ENCODE measurements at regions not wholly inside any gene's neighbourhood (a gene's known extent, or its start where the extent isn't known, plus 50 kb on each side); places are given as distances from the start of the nearest gene placed in this dataset.

DNA sequence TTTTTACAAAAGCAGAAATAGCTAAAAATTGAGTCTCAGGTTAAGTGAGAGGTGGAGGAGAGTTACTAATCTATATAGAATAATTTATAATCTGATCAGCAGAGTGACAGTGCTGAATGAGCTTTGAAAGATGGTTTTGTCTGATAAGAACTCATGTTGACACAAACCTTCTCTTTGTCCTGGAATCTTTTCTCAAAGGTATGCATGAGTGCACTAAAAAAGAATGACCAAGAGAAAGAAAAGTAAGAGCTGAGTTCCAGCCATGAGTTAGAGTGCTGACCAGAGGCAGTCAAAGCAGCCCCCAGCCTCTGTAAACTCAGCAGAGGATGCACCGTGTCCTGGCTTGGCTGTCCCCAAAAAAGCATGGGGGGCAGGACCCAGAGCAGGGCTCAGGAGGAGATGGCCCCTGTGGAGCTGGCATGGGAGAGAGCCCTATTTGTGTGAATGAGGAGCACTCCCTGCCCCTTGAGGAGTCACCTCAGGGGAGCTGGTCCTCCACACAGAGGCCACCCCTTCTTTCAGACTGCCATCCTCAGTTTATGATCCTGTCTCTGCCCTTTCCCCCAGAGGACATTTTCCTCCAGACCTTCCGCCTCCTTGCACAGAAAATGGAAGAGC, 129.8 kb downstream of the SEC23A start:
- H3K27me3 Mint-ChIP-seq (ENCODE audit: low read depth in 3 of 3) = peaks cover under 1 to 3% (median 1%) of the 10 kb centered on the region in 3 donors
- peaks cover 2 to 10% (median 5%) of the 10 kb centered on the region in 6 donors for H3K9me3 Mint-ChIP-seq
- H3K4me1 Mint-ChIP-seq = no peaks in the 10 kb centered on the region
- no peak overlapping the region for H3K4me3 Mint-ChIP-seq
- no peak for DNase-seq
- H3K27ac Mint-ChIP-seq = no peak overlapping the region
- no peaks in the 10 kb centered on the region for H3K36me3 Mint-ChIP-seq

DNA sequence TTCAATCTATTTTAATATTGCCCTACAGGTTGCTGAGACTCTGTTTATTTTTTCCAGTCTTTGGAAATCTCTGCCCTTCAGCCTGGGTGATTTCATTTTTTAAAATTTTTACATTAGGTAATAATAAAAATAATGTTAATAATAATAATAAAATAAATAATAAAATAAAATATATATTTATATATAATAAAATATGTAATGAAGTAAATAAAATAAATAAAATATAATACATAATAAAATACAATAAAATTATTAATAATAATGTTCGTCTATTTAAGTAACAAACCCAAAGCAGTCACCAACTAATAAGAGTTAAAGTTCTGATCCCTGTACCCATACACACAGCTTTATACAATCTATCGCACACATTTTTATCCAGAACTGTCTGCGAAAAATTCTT, 130.5 kb downstream of the SEC23A start:
- H3K9me3 Mint-ChIP-seq = peaks cover 0 to 5% (median 1%) of the 10 kb centered on the region in 6 donors
- H3K4me3 Mint-ChIP-seq = no peak overlapping the region
- H3K36me3 Mint-ChIP-seq = no peaks in the 10 kb centered on the region
- no peak for DNase-seq
- H3K4me1 Mint-ChIP-seq = no peaks in the 10 kb centered on the region
- no peak overlapping the region for H3K27ac Mint-ChIP-seq
- peaks cover 0 to 4% (median 0%) of the 10 kb centered on the region in 3 donors for H3K27me3 Mint-ChIP-seq (ENCODE audit: low read depth in 3 of 3)

GRCh38 chr14:38971258-38971921, 131.6 kb downstream of the SEC23A start:
- no peak for DNase-seq
- peaks cover 0 to 4% (median 0%) of the 10 kb centered on the region in 3 donors for H3K27me3 Mint-ChIP-seq (ENCODE audit: low read depth in 3 of 3)
- no peak overlapping the region for H3K27ac Mint-ChIP-seq
- no peaks in the 10 kb centered on the region for H3K36me3 Mint-ChIP-seq
- H3K4me3 Mint-ChIP-seq = no peak overlapping the region
- H3K4me1 Mint-ChIP-seq = no peaks in the 10 kb centered on the region
- peaks cover 0 to 4% (median under 1%) of the 10 kb centered on the region in 6 donors for H3K9me3 Mint-ChIP-seq

GRCh38 chr14:38964630-38965029, 138.4 kb downstream of the SEC23A start:
- Mint-ChIP-seq H3K27me3 (ENCODE audit: low read depth in 3 of 3) (peaks cover 0 to 9% (median 3%) of the 10 kb centered on the region in 3 donors), H3K9me3 (peaks cover 0 to 2% (median 0%) of the 10 kb centered on the region in 6 donors), H3K36me3 (no peaks in the 10 kb centered on the region), H3K27ac (no peak overlapping the region), H3K4me3 (no peak overlapping the region), H3K4me1 (no peaks in the 10 kb centered on the region)
- DNase-seq = no peak

- no peaks in the 10 kb centered on the region for H3K36me3 Mint-ChIP-seq
- no peak overlapping the region for H3K4me3 Mint-ChIP-seq
- H3K27me3 Mint-ChIP-seq (ENCODE audit: low read depth in 3 of 3) = peaks cover 0 to 7% (median 5%) of the 10 kb centered on the region in 3 donors
- no peaks in the 10 kb centered on the region for H3K4me1 Mint-ChIP-seq
- DNase-seq = no peak
- no peaks in the 10 kb centered on the region for H3K9me3 Mint-ChIP-seq
- H3K27ac Mint-ChIP-seq = no peak overlapping the region
These were observed 142.0 kb downstream of the SEC23A start for GRCh38 chr14:38960946-38961531.

DNA sequence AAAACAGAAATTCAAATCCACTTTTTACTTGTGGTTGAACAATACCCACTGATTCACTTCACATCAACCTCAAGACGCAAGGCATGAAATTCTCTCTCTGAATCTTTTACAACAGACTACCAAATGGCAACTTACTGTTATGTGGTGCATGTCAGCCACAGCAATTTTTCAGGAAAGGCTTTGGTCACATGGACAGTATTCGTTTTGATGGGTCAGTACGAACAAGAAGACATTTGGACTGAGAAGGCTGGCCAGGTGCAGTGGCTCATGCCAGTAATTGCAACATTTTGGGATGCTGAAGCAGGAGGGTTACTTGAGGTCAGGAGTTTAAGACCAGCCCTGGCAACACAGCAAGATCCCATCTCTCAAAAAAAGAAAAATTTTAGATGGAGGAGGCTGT, 144.0 kb downstream of the SEC23A start:
- H3K4me1 Mint-ChIP-seq = no peaks in the 10 kb centered on the region
- no peak overlapping the region for H3K4me3 Mint-ChIP-seq
- H3K27me3 Mint-ChIP-seq (ENCODE audit: low read depth in 3 of 3) = peaks cover 0 to 5% (median 3%) of the 10 kb centered on the region in 3 donors

GRCh38 chr14:38958589-38958988, 144.4 kb downstream of the SEC23A start:
- H3K4me3 Mint-ChIP-seq = no peak overlapping the region
- no peak overlapping the region for H3K27ac Mint-ChIP-seq
- no peaks in the 10 kb centered on the region for H3K36me3 Mint-ChIP-seq
- peaks cover 0 to 2% (median 0%) of the 10 kb centered on the region in 6 donors for H3K9me3 Mint-ChIP-seq
- H3K27me3 Mint-ChIP-seq (ENCODE audit: low read depth in 3 of 3) = peaks cover 0 to 5% (median 3%) of the 10 kb centered on the region in 3 donors
- no peak for DNase-seq
- no peaks in the 10 kb centered on the region for H3K4me1 Mint-ChIP-seq

More for the DNA sequence above, 144.0 kb downstream of the SEC23A start:
- no peak overlapping the region for H3K27ac Mint-ChIP-seq
- no peak for DNase-seq
- H3K9me3 Mint-ChIP-seq = peaks cover 0 to 2% (median 0%) of the 10 kb centered on the region in 6 donors
- no peaks in the 10 kb centered on the region for H3K36me3 Mint-ChIP-seq

DNA sequence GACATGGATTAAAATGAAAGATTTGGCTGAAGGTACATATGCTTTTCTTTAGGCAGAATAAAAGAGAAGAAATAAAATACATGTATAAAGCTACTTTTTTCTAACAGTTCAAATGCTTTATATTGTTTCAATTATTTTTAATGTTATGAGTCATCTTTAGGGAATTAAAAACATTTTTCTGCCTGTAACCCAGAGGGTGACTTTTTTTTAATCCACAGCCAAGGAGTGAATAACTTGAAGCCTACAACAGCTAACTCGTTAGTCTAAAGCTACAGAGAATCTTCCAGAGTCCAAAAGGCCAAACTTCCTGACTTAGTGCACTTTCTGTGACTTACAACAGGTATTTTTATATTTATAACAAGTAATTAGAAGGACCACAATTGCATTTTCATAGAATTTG, 151.6 kb downstream of the SEC23A start:
- Mint-ChIP-seq H3K36me3 (no peaks in the 10 kb centered on the region), H3K27me3 (ENCODE audit: low read depth in 3 of 3) (peaks cover 0 to 2% (median 1%) of the 10 kb centered on the region in 3 donors), H3K9me3 (peaks cover 0 to 2% (median under 1%) of the 10 kb centered on the region in 6 donors), H3K27ac (no peak overlapping the region), H3K4me3 (no peak overlapping the region), H3K4me1 (no peaks in the 10 kb centered on the region)
- no peak for DNase-seq

DNA sequence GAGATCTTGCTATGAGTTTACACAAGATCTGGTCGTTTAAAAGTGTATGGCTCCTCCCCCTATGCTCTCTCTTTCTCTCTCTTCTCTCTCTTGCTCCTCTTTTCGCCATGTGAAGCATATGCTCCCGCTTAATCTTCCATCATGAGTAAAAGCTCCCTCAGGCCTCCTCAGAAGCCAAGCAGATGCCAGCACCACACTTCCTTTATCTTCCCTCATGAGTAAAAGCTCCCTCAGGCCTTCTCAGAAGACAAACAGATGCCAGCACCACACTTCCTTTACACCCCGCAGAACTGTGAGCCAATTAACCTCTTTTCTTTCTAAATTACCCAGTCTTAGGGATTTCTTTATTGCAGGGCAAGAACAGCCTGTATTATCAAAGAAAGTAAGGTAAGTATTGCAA, 152.4 kb downstream of the SEC23A start:
- H3K4me1 Mint-ChIP-seq = no peaks in the 10 kb centered on the region
- H3K9me3 Mint-ChIP-seq = peaks cover 0 to 2% (median under 1%) of the 10 kb centered on the region in 6 donors
- H3K27me3 Mint-ChIP-seq (ENCODE audit: low read depth in 3 of 3) = peaks cover 0 to 2% (median 1%) of the 10 kb centered on the region in 3 donors
- H3K27ac Mint-ChIP-seq = no peak overlapping the region
- no peak overlapping the region for H3K4me3 Mint-ChIP-seq
- H3K36me3 Mint-ChIP-seq = no peaks in the 10 kb centered on the region
- no peak for DNase-seq

GRCh38 chr14:38948576-38948975, 154.5 kb downstream of the SEC23A start:
- Mint-ChIP-seq H3K9me3 (peaks cover 0 to 2% (median 0%) of the 10 kb centered on the region in 6 donors), H3K27me3 (ENCODE audit: low read depth in 3 of 3) (peaks cover 0 to 1% (median 0%) of the 10 kb centered on the region in 3 donors), H3K4me3 (no peak overlapping the region), H3K27ac (no peak overlapping the region), H3K4me1 (no peaks in the 10 kb centered on the region), H3K36me3 (no peaks in the 10 kb centered on the region)
- no peak for DNase-seq

GRCh38 chr14:38948171-38948570, 154.9 kb downstream of the SEC23A start:
- H3K4me1 Mint-ChIP-seq = no peaks in the 10 kb centered on the region
- H3K9me3 Mint-ChIP-seq = peaks cover 0 to 1% (median 0%) of the 10 kb centered on the region in 6 donors
- H3K27me3 Mint-ChIP-seq (ENCODE audit: low read depth in 3 of 3) = peaks cover 0 to 1% (median 0%) of the 10 kb centered on the region in 3 donors
- no peak overlapping the region for H3K4me3 Mint-ChIP-seq
- H3K27ac Mint-ChIP-seq = no peak overlapping the region
- DNase-seq = no peak
- H3K36me3 Mint-ChIP-seq = no peaks in the 10 kb centered on the region

DNA sequence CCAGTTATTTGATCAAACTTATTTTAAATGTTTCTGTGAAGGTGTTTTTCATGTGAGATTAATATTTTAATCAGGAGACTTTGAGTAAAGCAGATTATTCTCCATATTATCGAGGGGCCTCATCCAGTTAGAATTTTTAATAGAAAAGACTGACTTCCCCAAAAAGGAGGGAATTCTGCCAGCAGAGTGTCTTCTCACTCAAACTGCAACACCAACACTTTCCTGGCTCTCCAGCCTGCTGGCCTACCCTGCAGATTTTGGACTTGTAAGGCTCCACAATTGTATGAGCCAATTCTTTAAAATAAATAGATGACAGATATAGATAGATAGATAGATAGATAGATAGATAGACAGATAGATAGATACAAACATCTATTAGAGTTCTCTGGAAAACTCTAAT, 155.7 kb downstream of the SEC23A start:
- Mint-ChIP-seq H3K4me1 (no peaks in the 10 kb centered on the region), H3K4me3 (no peak overlapping the region), H3K9me3 (peaks cover 0 to 1% (median 0%) of the 10 kb centered on the region in 6 donors), H3K27me3 (ENCODE audit: low read depth in 3 of 3) (peaks cover 0 to 1% (median under 1%) of the 10 kb centered on the region in 3 donors), H3K27ac (no peak overlapping the region), H3K36me3 (no peaks in the 10 kb centered on the region)
- no peak for DNase-seq

GRCh38 chr14:38944691-38945090, 158.3 kb downstream of the SEC23A start:
- no peak for DNase-seq
- H3K36me3 Mint-ChIP-seq = no peaks in the 10 kb centered on the region
- no peak overlapping the region for H3K4me3 Mint-ChIP-seq
- H3K27me3 Mint-ChIP-seq (ENCODE audit: low read depth in 3 of 3) = peaks cover 0 to 4% (median 1%) of the 10 kb centered on the region in 3 donors
- no peak overlapping the region for H3K27ac Mint-ChIP-seq
- H3K9me3 Mint-ChIP-seq = peaks cover 0 to 1% (median 0%) of the 10 kb centered on the region in 6 donors
- H3K4me1 Mint-ChIP-seq = no peaks in the 10 kb centered on the region

DNA sequence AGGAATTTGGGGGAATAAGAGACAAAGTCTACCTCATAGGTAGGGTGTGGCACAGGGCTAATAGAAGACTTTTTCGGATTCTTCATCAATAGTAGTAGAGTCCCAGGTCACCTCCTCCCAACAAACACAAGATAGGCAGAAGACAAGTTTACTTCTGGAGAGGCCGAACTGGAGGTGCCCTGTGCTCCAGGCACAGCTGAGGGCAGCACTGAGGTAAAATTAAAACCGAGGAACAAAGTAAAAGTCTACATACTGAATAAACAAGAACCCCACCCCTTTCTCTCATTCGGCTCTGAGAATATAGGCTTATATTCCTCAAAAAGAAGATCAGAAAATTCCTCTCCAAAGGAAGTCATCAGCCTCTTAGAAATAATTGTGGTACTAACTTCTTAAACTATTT, 161.5 kb downstream of the SEC23A start:
- no peaks in the 10 kb centered on the region for H3K4me1 Mint-ChIP-seq
- H3K4me3 Mint-ChIP-seq = no peak overlapping the region
- H3K9me3 Mint-ChIP-seq = peaks cover 0 to 5% (median 0%) of the 10 kb centered on the region in 6 donors
- no peak for DNase-seq
- no peak overlapping the region for H3K27ac Mint-ChIP-seq
- no peaks in the 10 kb centered on the region for H3K36me3 Mint-ChIP-seq
- peaks cover 0 to 6% (median 1%) of the 10 kb centered on the region in 3 donors for H3K27me3 Mint-ChIP-seq (ENCODE audit: low read depth in 3 of 3)

Data from immature natural killer cell (primary cell).